Islet of Langerhans (tissue), 1 donor: ENCODE measurements at regions not wholly inside any gene's neighbourhood (a gene's known extent, or its start where the extent isn't known, plus 50 kb on each side); places are given as distances from the start of the nearest gene placed in this dataset.
A peak's percentile ranks its signal among the peaks of the same experiment; 100 is the strongest.

Experiments
- FAIRE-seq: peaks from one replicate; lab custom pipeline; 2011; peaks lifted over from hg19 to GRCh38; lab: Jason Lieb, UNC

DNA sequence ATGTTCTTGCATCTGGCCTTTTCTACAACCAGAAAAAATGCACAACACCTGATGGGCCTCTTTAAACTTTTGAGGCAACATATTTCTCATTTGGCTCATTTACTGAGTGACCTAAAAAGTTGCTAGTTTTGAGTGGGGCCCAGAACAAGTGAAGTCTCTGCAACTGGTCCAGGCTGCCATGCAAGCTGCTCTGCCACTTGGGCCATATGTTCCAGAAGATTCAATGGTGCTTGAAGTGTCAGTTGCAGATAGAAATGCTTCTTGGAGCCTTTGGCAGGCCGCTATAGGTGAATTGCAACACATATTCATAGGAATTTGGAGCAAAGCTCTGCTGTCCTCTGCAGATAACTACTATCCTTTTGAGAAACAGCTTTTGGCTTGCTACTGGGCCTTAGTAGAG lies 66.4 kb upstream of the RLIM start:
- no peak for FAIRE-seq

DNA sequence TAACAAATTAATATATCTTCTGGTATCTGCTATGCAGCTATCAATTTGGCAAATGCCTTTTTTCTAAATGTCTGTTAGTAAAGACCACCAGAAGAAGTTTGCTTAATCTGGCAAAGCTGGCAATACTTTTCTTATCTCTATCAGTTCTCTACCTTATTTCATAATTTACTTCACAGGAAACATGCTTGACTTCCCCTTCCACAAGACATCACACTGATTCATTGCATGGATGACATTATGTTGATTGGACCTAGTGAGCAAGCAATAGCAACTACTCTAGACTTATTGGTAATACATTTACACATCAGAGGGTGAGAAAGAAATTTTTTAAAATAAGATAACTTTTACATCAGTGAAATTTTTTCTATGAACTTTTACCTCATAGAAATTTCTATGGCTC lies 66.0 kb upstream of the RLIM start:
- FAIRE-seq, result peak; percentile 24

DNA sequence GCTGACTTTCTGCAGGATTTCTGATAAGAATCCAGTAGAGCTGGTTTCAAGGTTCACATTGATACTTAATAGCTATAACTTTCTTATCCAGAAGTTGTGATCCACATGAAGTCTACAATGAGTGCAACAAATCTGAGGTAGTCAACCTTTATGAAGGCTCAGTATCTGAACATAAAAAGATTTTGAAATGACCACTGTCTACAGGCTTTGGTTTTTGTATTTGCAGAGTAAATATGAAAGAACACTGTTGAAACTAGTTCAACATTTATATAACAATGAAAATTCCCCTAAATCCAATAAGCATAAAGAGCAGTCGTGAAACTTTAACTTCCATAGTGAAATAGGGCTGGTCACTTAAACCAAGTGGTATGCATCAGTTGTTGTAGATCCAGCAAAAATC lies 55.6 kb upstream of the RLIM start:
- FAIRE-seq, result no peak
